NT2/D1 (cell line): ENCODE measurements at regions not wholly inside any gene's neighbourhood (a gene's known extent, or its start where the extent isn't known, plus 50 kb on each side); places are given as distances from the start of the nearest gene placed in this dataset.
"Not testable (repeated sequence)": the region's sequence is repeated elsewhere in the genome, so short reads cannot be mapped to it uniquely, and the experiment has no call there.

Experiments used
- DNase-seq: peaks from one replicate; pipeline ENCODE4 v3.0.0-alpha.2; 2011; ENCODE audit warnings: low read depth, low spot score
- H3K27me3 ChIP-seq: 2 replicates; pipeline ENCODE4 v1.6.0; 2011; ENCODE audit warnings: mild to moderate bottlenecking; ENCODE audit not compliant: insufficient read length, insufficient read depth
- H3K36me3 ChIP-seq: 2 replicates; pipeline ENCODE4 v1.6.1; 2011; ENCODE audit warnings: mild to moderate bottlenecking, low read length, mixed read lengths; ENCODE audit not compliant: insufficient read depth, insufficient read length
- H3K4me1 ChIP-seq: 2 replicates; pipeline ENCODE4 v1.5.1; 2011; ENCODE audit not compliant: insufficient read depth, insufficient read length
- H3K4me3 ChIP-seq: 2 replicates; pipeline ENCODE4 v1.5.1; 2011; ENCODE audit warnings: low read depth; ENCODE audit not compliant: insufficient read length
- H3K9ac ChIP-seq: 2 replicates; pipeline ENCODE4 v1.6.0; 2011; ENCODE audit warnings: low read depth; ENCODE audit not compliant: insufficient read length
- H3K9me3 ChIP-seq: 2 replicates; pipeline ENCODE4 v1.5.1; 2011; ENCODE audit warnings: mild to moderate bottlenecking, low read length; ENCODE audit not compliant: insufficient read depth
- SUZ12 ChIP-seq: IDR thresholded peaks from 2 replicates; pipeline ENCODE4 v1.6.1; 2011; ENCODE audit not compliant: insufficient read length, insufficient read depth; ENCODE audit errors: extremely low read depth
- YY1 ChIP-seq: IDR thresholded peaks from 2 replicates; pipeline ENCODE4 v1.6.1; 2011; ENCODE audit not compliant: insufficient read length, insufficient read depth
- ZNF274 ChIP-seq: IDR thresholded peaks from 2 replicates; pipeline ENCODE4 v1.6.1; 2011; ENCODE audit warnings: mild to moderate bottlenecking, low read depth, low read length

GRCh38 chr2:95695613-95696012 is 103.8 kb downstream of the TRIM43 start:
- no peak overlapping the region for H3K4me3 ChIP-seq
- no peak for DNase-seq
- no peaks in the 10 kb centered on the region for H3K36me3 ChIP-seq
- no peaks in the 10 kb centered on the region for H3K27me3 ChIP-seq
- no peaks in the 10 kb centered on the region for H3K4me1 ChIP-seq
- no peak overlapping the region for H3K9ac ChIP-seq
- H3K9me3 ChIP-seq = no peaks in the 10 kb centered on the region
- TF ChIP-seq ZNF274 (no peak), YY1 (no peak), SUZ12 (no peak)

- no peaks in the 10 kb centered on the region for H3K27me3 ChIP-seq
- no peak overlapping the region for H3K4me3 ChIP-seq
- TF ChIP-seq ZNF274 (no peak), SUZ12 (no peak), YY1 (no peak)
- no peaks in the 10 kb centered on the region for H3K4me1 ChIP-seq
- no peak overlapping the region for H3K9ac ChIP-seq
- no peaks in the 10 kb centered on the region for H3K36me3 ChIP-seq
- H3K9me3 ChIP-seq = no peaks in the 10 kb centered on the region
- no peak for DNase-seq
Measured at GRCh38 chr2:95698146-95698545, 106.3 kb downstream of the TRIM43 start.

- not testable (repeated sequence) for H3K9me3 ChIP-seq, H3K4me3 ChIP-seq, DNase-seq, H3K4me1 ChIP-seq, H3K36me3 ChIP-seq, H3K9ac ChIP-seq, H3K27me3 ChIP-seq
Measured at GRCh38 chr2:95699201-95700184, 107.7 kb downstream of the TRIM43 start.

- no peaks in the 10 kb centered on the region for H3K4me1 ChIP-seq
- no peak for TF ChIP-seq YY1
- TF ChIP-seq ZNF274 = no peak
- TF ChIP-seq SUZ12 = no peak
- H3K9me3 ChIP-seq = no peaks in the 10 kb centered on the region
- H3K27me3 ChIP-seq = no peaks in the 10 kb centered on the region
- no peak for DNase-seq
- H3K36me3 ChIP-seq = no peaks in the 10 kb centered on the region
- no peak overlapping the region for H3K9ac ChIP-seq
- no peak overlapping the region for H3K4me3 ChIP-seq
Measured at GRCh38 chr2:95700519-95700918, 108.7 kb downstream of the TRIM43 start.

GRCh38 chr2:95702471-95702870 is 110.7 kb downstream of the TRIM43 start:
- Histone ChIP-seq H3K4me3 (no peak overlapping the region), H3K9ac (no peak overlapping the region), H3K4me1 (no peaks in the 10 kb centered on the region), H3K27me3 (no peaks in the 10 kb centered on the region), H3K36me3 (no peaks in the 10 kb centered on the region), H3K9me3 (no peaks in the 10 kb centered on the region)
- DNase-seq = no peak
- TF ChIP-seq SUZ12 (no peak), ZNF274 (no peak), YY1 (no peak)

- H3K36me3 ChIP-seq, H3K4me3 ChIP-seq, H3K27me3 ChIP-seq, H3K9ac ChIP-seq, H3K9me3 ChIP-seq, H3K4me1 ChIP-seq, DNase-seq: not testable (repeated sequence)
Measured at GRCh38 chr2:95707161-95707560, 115.4 kb downstream of the TRIM43 start.

GRCh38 chr2:95707837-95708236 is 116.0 kb downstream of the TRIM43 start:
- no peaks in the 10 kb centered on the region for H3K36me3 ChIP-seq
- H3K27me3 ChIP-seq = no peaks in the 10 kb centered on the region
- no peak for DNase-seq
- H3K9me3 ChIP-seq = no peaks in the 10 kb centered on the region
- H3K4me3 ChIP-seq = no peak overlapping the region
- H3K9ac ChIP-seq = no peak overlapping the region
- TF ChIP-seq YY1 = no peak
- TF ChIP-seq SUZ12 = no peak
- TF ChIP-seq ZNF274 = no peak
- peaks cover under 1% of the 10 kb centered on the region for H3K4me1 ChIP-seq

- no peak for DNase-seq
- TF ChIP-seq ZNF274 (no peak), YY1 (no peak), SUZ12 (no peak)
Measured at GRCh38 chr2:95709831-95710230, 118.0 kb downstream of the TRIM43 start.

GRCh38 chr2:95713470-95714177 is 121.8 kb downstream of the TRIM43 start:
- H3K27me3 ChIP-seq, H3K4me1 ChIP-seq, H3K36me3 ChIP-seq, DNase-seq, H3K4me3 ChIP-seq, H3K9ac ChIP-seq, H3K9me3 ChIP-seq: not testable (repeated sequence)

More at GRCh38 chr2:95709831-95710230, 118.0 kb downstream of the TRIM43 start:
- Histone ChIP-seq H3K9ac (no peak overlapping the region), H3K27me3 (no peaks in the 10 kb centered on the region), H3K4me1 (peaks cover 6% of the 10 kb centered on the region), H3K4me3 (no peak overlapping the region), H3K36me3 (no peaks in the 10 kb centered on the region), H3K9me3 (no peaks in the 10 kb centered on the region)

GRCh38 chr2:95714398-95714797 is 122.6 kb downstream of the TRIM43 start:
- not testable (repeated sequence) for DNase-seq, H3K4me3 ChIP-seq, H3K9me3 ChIP-seq, H3K4me1 ChIP-seq, H3K27me3 ChIP-seq, H3K36me3 ChIP-seq, H3K9ac ChIP-seq
